22Rv1 (cell line): ENCODE measurements at regions not wholly inside any gene's neighbourhood (a gene's known extent, or its start where the extent isn't known, plus 50 kb on each side); places are given as distances from the start of the nearest gene placed in this dataset.
"Not testable (repeated sequence)": the region's sequence is repeated elsewhere in the genome, so short reads cannot be mapped to it uniquely, and the experiment has no call there.

Experiments used
- ZFX ChIP-seq: fragments of 450-650 bp; IDR thresholded peaks from 2 replicates; pipeline ENCODE4 v1.6.1; 2017; ENCODE audit warnings: antibody characterized with exemption, borderline replicate concordance
- TF ChIP-seq, protein P1 (sequence below): fragments of 450-650 bp; IDR thresholded peaks from 2 replicates; pipeline ENCODE4 v1.5.1; 2017; ENCODE audit warnings: mild to moderate bottlenecking

DNA sequence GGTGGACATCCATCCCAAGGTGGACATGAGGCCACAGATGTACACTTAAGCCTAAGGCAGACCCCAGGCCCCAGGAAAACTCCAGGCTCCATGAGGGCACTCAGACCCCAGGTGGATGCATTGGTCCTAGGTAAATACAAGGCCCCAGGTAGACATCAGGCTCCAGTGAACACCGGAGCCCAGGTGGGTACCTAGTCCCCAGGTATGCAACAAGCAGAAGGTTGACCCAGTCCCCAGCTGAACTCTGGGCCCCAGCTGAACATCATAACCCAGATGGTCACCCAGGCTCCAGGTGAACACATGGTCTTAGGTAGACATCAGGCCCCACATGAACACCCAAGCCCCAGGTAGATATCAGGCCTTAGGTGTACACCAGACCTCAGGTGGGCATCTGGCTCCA, 1271.9 kb downstream of the FOXD4L5 start:
- TF ChIP-seq, protein P1, sequence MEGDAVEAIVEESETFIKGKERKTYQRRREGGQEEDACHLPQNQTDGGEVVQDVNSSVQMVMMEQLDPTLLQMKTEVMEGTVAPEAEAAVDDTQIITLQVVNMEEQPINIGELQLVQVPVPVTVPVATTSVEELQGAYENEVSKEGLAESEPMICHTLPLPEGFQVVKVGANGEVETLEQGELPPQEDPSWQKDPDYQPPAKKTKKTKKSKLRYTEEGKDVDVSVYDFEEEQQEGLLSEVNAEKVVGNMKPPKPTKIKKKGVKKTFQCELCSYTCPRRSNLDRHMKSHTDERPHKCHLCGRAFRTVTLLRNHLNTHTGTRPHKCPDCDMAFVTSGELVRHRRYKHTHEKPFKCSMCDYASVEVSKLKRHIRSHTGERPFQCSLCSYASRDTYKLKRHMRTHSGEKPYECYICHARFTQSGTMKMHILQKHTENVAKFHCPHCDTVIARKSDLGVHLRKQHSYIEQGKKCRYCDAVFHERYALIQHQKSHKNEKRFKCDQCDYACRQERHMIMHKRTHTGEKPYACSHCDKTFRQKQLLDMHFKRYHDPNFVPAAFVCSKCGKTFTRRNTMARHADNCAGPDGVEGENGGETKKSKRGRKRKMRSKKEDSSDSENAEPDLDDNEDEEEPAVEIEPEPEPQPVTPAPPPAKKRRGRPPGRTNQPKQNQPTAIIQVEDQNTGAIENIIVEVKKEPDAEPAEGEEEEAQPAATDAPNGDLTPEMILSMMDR = not testable (repeated sequence)
- not testable (repeated sequence) for TF ChIP-seq ZFX
